HEK293 (cell line): ENCODE measurements at regions not wholly inside any gene's neighbourhood (a gene's known extent, or its start where the extent isn't known, plus 50 kb on each side); places are given as distances from the start of the nearest gene placed in this dataset.

Experiments used
- CTCF ChIA-PET: fragments of 350-600 bp; formaldehyde crosslinking; extraction: SDS; loops from one replicate; lab custom pipeline; 2021; ENCODE audit warnings: antibody characterized with exemption; lab: Yijun Ruan, JAX
- POLR2A ChIA-PET: fragments of 300-600 bp; formaldehyde crosslinking; extraction: SDS; loops from one replicate; lab custom pipeline; 2020; ENCODE audit warnings: antibody characterized with exemption, inconsistent platforms; lab: Yijun Ruan, JAX
- H3K27ac ChIP-seq: fragments of 200-500 bp; sonication (Bioruptor generic); 2 replicates; pipeline ENCODE4 v1.5.1; 2014; ENCODE audit warnings: low read depth, low read length, control low read depth, inconsistent platforms; ENCODE audit errors: extremely low read depth
- H3K36me3 ChIP-seq, 2 experiments: fragments of 200-500 bp in 1 of 2; sonication (Bioruptor generic) in 1 of 2; 1 replicate in 1 of 2; 2 replicates in 1 of 2; pipeline ENCODE4 v1.5.1; 2014 to 2017; ENCODE audit warnings: inconsistent platforms in 2 of 2, low read length in 2 of 2; ENCODE audit not compliant: control insufficient read depth in 2 of 2, insufficient read depth in 1 of 2
- H3K4me1 ChIP-seq: fragments of 200-500 bp; sonication (Bioruptor generic); 2 replicates; pipeline ENCODE4 v1.5.1; 2014; ENCODE audit warnings: mild to moderate bottlenecking, low read length, inconsistent platforms; ENCODE audit not compliant: control insufficient read depth, insufficient read depth
- H3K4me3 ChIP-seq: 2 replicates; pipeline ENCODE4 v1.5.1; 2011; ENCODE audit warnings: low read depth, mild to moderate bottlenecking, control low read depth, low read length, moderate library complexity
- H3K9me3 ChIP-seq: fragments of 200-500 bp; sonication (Bioruptor generic); 2 replicates; pipeline ENCODE4 v1.5.1; 2014; ENCODE audit warnings: low read depth, low read length, inconsistent platforms; ENCODE audit not compliant: control insufficient read depth, insufficient read depth
- KLF1 ChIP-seq: fragments of 450-650 bp; formaldehyde crosslinking; IDR thresholded peaks from 2 replicates; pipeline ENCODE4 v1.5.1; 2016; ENCODE audit warnings: missing biosample characterization, missing genetic modification characterization
- KLF17 ChIP-seq: fragments of 450-650 bp; formaldehyde crosslinking; IDR thresholded peaks from 2 replicates; pipeline ENCODE4 v1.5.1; 2016; ENCODE audit warnings: missing biosample characterization, missing genetic modification characterization
- MEIS1 ChIP-seq: sonication (generic); formaldehyde crosslinking; IDR thresholded peaks from 2 replicates; pipeline ENCODE4 v1.8.1; 2022; ENCODE audit warnings: missing genetic modification reagents, mild to moderate bottlenecking, borderline replicate concordance
- OSR2 ChIP-seq: fragments of 450-650 bp; formaldehyde crosslinking; IDR thresholded peaks from 2 replicates; pipeline ENCODE4 v1.5.1; 2016; ENCODE audit warnings: missing biosample characterization, missing genetic modification characterization
- REPIN1 ChIP-seq: fragments of 450-650 bp; formaldehyde crosslinking; IDR thresholded peaks from 2 replicates; pipeline ENCODE4 v1.5.1; 2017; ENCODE audit warnings: missing biosample characterization, missing genetic modification characterization, low read depth
- SCRT1 ChIP-seq: fragments of 450-650 bp; formaldehyde crosslinking; IDR thresholded peaks from 2 replicates; pipeline ENCODE4 v1.5.1; 2016; ENCODE audit warnings: missing biosample characterization, missing genetic modification characterization, borderline replicate concordance
- SP2 ChIP-seq: fragments of 450-650 bp; formaldehyde crosslinking; IDR thresholded peaks from 2 replicates; pipeline ENCODE4 v1.5.1; 2016; ENCODE audit warnings: missing biosample characterization, missing genetic modification characterization
- SP3 ChIP-seq: fragments of 450-650 bp; formaldehyde crosslinking; IDR thresholded peaks from 2 replicates; pipeline ENCODE4 v1.5.1; 2016; ENCODE audit warnings: missing biosample characterization, missing genetic modification characterization
- TCF7L2 ChIP-seq: IDR thresholded peaks from 2 replicates; pipeline ENCODE4 v1.6.1; 2011; ENCODE audit warnings: low read depth, mild to moderate bottlenecking, inconsistent platforms, low read length, moderate library complexity, borderline replicate concordance
- ZEB2 ChIP-seq: fragments of 450-650 bp; formaldehyde crosslinking; IDR thresholded peaks from 2 replicates; pipeline ENCODE4 v1.5.1; 2016; ENCODE audit warnings: missing biosample characterization, missing genetic modification characterization
- ZNF138 ChIP-seq: fragments of 450-650 bp; formaldehyde crosslinking; IDR thresholded peaks from 2 replicates; pipeline ENCODE4 v1.5.1; 2016; ENCODE audit warnings: missing biosample characterization, missing genetic modification characterization, borderline replicate concordance
- ZNF140 ChIP-seq: fragments of 450-650 bp; formaldehyde crosslinking; IDR thresholded peaks from 2 replicates; pipeline ENCODE4 v1.5.1; 2016; ENCODE audit warnings: missing biosample characterization, missing genetic modification characterization
- ZNF274 ChIP-seq, 2 experiments: fragments of 200-500 bp in 1 of 2; fragments of 450-650 bp in 1 of 2; sonication (Bioruptor generic) in 1 of 2; formaldehyde crosslinking in 1 of 2; IDR thresholded peaks; 2 replicates each; pipeline versions ENCODE4 v1.5.1 to v1.6.1; 2014 to 2016; ENCODE audit warnings: borderline replicate concordance in 1 of 2, inconsistent platforms in 1 of 2, low read length in 1 of 2, missing biosample characterization in 1 of 2, missing genetic modification characterization in 1 of 2
- ZNF302 ChIP-seq: fragments of 450-650 bp; formaldehyde crosslinking; IDR thresholded peaks from 2 replicates; pipeline ENCODE4 v1.5.1; 2016; ENCODE audit warnings: missing biosample characterization, missing genetic modification characterization, low read depth
- ZNF501 ChIP-seq: fragments of 450-650 bp; formaldehyde crosslinking; IDR thresholded peaks from 2 replicates; pipeline ENCODE4 v1.5.1; 2016; ENCODE audit warnings: missing biosample characterization, missing genetic modification characterization
- ZNF521 ChIP-seq: fragments of 450-650 bp; formaldehyde crosslinking; IDR thresholded peaks from 2 replicates; pipeline ENCODE4 v1.5.1; 2017; ENCODE audit warnings: missing biosample characterization, mild to moderate bottlenecking, missing genetic modification characterization
- ZNF530 ChIP-seq: fragments of 450-650 bp; formaldehyde crosslinking; IDR thresholded peaks from 2 replicates; pipeline ENCODE4 v1.5.1; 2016; ENCODE audit warnings: low read depth, missing biosample characterization, missing genetic modification characterization
- ZNF610 ChIP-seq: fragments of 450-650 bp; formaldehyde crosslinking; IDR thresholded peaks from 2 replicates; pipeline ENCODE4 v1.5.1; 2016; ENCODE audit warnings: missing biosample characterization, missing genetic modification characterization, borderline replicate concordance
- ZNF626 ChIP-seq: fragments of 450-650 bp; sonication (Bioruptor Pico); formaldehyde crosslinking; IDR thresholded peaks from 2 replicates; pipeline ENCODE4 v1.5.1; 2018; ENCODE audit warnings: missing biosample characterization, missing genetic modification characterization, inconsistent platforms
- ZNF629 ChIP-seq: fragments of 450-650 bp; formaldehyde crosslinking; IDR thresholded peaks from 2 replicates; pipeline ENCODE4 v1.5.1; 2017; ENCODE audit warnings: missing biosample characterization, missing genetic modification characterization
- ZNF645 ChIP-seq: fragments of 450-650 bp; formaldehyde crosslinking; IDR thresholded peaks from 2 replicates; pipeline ENCODE4; 2016; ENCODE audit warnings: missing biosample characterization, missing genetic modification characterization
- ZNF677 ChIP-seq: fragments of 450-650 bp; IDR thresholded peaks from 2 replicates; pipeline ENCODE4 v1.5.0; 2018; ENCODE audit warnings: missing biosample characterization, mild to moderate bottlenecking, missing genetic modification characterization, moderate library complexity
- TF ChIP-seq, protein P1 (sequence below): fragments of 450-650 bp; formaldehyde crosslinking; IDR thresholded peaks from 2 replicates; pipeline ENCODE4 v1.5.1; 2016; ENCODE audit warnings: missing biosample characterization, missing genetic modification characterization
- TF ChIP-seq, protein P2 (sequence below): fragments of 450-650 bp; formaldehyde crosslinking; optimal IDR thresholded peaks from 2 replicates; pipeline ENCODE3; 2016; ENCODE audit warnings: missing biosample characterization, mild to moderate bottlenecking, missing genetic modification characterization
- TF ChIP-seq, protein P3 (sequence below): fragments of 450-650 bp; formaldehyde crosslinking; IDR thresholded peaks from 2 replicates; pipeline ENCODE4 v1.5.1; 2016; ENCODE audit warnings: missing biosample characterization, missing genetic modification characterization

- Histone ChIP-seq H3K27ac (no peak overlapping the region), H3K4me3 (no peak overlapping the region), H3K36me3 (no peaks in the 10 kb centered on the region), H3K9me3 (no peaks in the 10 kb centered on the region), H3K4me1 (no peaks in the 10 kb centered on the region)
- ChIA-PET POLR2A (no interaction called here), CTCF (no interaction called here)
- TF ChIP-seq ZNF302: no peak
- no peak for TF ChIP-seq SCRT1 (tag by site-specific recombination)
- no peak for TF ChIP-seq ZEB2 (tag by site-specific recombination)
- no peak for TF ChIP-seq TCF7L2
- no peak for TF ChIP-seq ZNF626 (tag by site-specific recombination)
- TF ChIP-seq ZNF677 (tag by site-specific recombination): no peak
- TF ChIP-seq, protein P1, sequence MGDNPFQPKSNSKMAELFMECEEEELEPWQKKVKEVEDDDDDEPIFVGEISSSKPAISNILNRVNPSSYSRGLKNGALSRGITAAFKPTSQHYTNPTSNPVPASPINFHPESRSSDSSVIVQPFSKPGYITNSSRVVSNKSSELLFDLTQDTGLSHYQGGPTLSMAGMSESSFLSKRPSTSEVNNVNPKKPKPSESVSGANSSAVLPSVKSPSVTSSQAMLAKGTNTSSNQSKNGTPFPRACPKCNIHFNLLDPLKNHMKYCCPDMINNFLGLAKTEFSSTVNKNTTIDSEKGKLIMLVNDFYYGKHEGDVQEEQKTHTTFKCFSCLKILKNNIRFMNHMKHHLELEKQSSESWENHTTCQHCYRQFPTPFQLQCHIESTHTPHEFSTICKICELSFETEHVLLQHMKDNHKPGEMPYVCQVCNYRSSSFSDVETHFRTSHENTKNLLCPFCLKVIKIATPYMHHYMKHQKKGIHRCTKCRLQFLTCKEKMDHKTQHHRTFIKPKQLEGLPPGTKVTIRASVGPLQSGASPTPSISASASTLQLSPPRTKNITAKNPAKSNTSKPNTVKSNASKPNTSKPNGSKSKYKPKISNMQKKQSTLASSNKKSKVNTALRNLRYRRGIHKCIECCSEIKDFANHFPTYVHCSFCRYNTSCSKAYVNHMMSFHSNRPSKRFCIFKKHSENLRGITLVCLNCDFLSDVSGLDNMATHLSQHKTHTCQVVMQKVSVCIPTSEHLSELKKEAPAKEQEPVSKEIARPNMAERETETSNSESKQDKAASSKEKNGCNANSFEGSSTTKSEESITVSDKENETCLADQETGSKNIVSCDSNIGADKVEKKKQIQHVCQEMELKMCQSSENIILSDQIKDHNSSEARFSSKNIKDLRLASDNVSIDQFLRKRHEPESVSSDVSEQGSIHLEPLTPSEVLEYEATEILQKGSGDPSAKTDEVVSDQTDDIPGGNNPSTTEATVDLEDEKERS (tag by site-specific recombination): no peak
- TF ChIP-seq, protein P2, sequence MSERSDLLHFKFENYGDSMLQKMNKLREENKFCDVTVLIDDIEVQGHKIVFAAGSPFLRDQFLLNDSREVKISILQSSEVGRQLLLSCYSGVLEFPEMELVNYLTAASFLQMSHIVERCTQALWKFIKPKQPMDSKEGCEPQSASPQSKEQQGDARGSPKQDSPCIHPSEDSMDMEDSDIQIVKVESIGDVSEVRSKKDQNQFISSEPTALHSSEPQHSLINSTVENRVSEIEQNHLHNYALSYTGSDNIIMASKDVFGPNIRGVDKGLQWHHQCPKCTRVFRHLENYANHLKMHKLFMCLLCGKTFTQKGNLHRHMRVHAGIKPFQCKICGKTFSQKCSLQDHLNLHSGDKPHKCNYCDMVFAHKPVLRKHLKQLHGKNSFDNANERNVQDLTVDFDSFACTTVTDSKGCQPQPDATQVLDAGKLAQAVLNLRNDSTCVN (tag by site-specific recombination): no peak
- no peak for TF ChIP-seq ZNF521 (tag by site-specific recombination)
- no peak for TF ChIP-seq ZNF645 (tag by site-specific recombination)
- no peak for TF ChIP-seq ZNF629 (tag by site-specific recombination)
These were observed 300.8 kb downstream of the GPD2 start for GRCh38 chr2:156736950-156737349.

DNA sequence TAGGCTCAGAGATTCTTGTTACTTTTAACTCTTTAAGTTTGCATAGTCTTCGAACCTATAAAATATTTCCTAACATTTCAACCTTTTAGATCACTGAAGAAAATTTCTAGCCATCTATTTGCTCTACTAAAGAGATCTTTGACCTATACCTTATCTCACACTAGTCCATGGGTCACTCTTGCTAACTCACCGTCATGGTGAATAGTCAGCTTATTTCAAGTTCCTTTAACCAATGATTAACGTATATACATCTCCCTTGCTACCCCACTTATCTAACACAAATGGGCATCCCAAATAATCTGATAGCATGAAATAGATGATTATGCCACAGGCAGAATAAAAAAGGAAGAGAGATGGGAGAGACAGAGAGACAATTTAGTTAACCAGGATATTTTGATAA lies 303.1 kb downstream of the GPD2 start:
- TF ChIP-seq ZNF610: no peak
- no peak for TF ChIP-seq REPIN1
- no peak for TF ChIP-seq ZNF274 (IDR thresholded peaks at IDR 0.05; ENCODE audit: low read length)
- no peak for TF ChIP-seq ZNF274 (tag by site-specific recombination; IDR thresholded peaks at IDR 0.05; ENCODE audit: borderline replicate concordance)
- TF ChIP-seq KLF17 (tag by site-specific recombination): no peak
- TF ChIP-seq SP2 (tag by site-specific recombination): no peak
- TF ChIP-seq MEIS1 (CRISPR knock-in tag): no peak
- TF ChIP-seq ZNF501: no peak
- no peak for TF ChIP-seq SCRT1 (tag by site-specific recombination)
- TF ChIP-seq, protein P3, sequence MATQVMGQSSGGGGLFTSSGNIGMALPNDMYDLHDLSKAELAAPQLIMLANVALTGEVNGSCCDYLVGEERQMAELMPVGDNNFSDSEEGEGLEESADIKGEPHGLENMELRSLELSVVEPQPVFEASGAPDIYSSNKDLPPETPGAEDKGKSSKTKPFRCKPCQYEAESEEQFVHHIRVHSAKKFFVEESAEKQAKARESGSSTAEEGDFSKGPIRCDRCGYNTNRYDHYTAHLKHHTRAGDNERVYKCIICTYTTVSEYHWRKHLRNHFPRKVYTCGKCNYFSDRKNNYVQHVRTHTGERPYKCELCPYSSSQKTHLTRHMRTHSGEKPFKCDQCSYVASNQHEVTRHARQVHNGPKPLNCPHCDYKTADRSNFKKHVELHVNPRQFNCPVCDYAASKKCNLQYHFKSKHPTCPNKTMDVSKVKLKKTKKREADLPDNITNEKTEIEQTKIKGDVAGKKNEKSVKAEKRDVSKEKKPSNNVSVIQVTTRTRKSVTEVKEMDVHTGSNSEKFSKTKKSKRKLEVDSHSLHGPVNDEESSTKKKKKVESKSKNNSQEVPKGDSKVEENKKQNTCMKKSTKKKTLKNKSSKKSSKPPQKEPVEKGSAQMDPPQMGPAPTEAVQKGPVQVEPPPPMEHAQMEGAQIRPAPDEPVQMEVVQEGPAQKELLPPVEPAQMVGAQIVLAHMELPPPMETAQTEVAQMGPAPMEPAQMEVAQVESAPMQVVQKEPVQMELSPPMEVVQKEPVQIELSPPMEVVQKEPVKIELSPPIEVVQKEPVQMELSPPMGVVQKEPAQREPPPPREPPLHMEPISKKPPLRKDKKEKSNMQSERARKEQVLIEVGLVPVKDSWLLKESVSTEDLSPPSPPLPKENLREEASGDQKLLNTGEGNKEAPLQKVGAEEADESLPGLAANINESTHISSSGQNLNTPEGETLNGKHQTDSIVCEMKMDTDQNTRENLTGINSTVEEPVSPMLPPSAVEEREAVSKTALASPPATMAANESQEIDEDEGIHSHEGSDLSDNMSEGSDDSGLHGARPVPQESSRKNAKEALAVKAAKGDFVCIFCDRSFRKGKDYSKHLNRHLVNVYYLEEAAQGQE (tag by site-specific recombination): no peak
- no peak for TF ChIP-seq ZNF138 (tag by site-specific recombination)
- TF ChIP-seq SP3 (tag by site-specific recombination): no peak
- no peak for TF ChIP-seq OSR2 (tag by site-specific recombination)
- no peak for TF ChIP-seq ZNF530 (tag by site-specific recombination)
- no peak for TF ChIP-seq KLF1 (tag by site-specific recombination)
- no peak for TF ChIP-seq ZNF140
- Histone ChIP-seq H3K36me3 (no peaks in the 10 kb centered on the region), H3K4me1 (no peaks in the 10 kb centered on the region), H3K4me3 (no peak overlapping the region), H3K27ac (no peak overlapping the region), H3K9me3 (no peaks in the 10 kb centered on the region)
- CTCF ChIA-PET: no interaction called here
- POLR2A ChIA-PET: no interaction called here
